GM19452 (cell line): ENCODE measurements at regions not wholly inside any gene's neighbourhood (a gene's known extent, or its start where the extent isn't known, plus 50 kb on each side); places are given as distances from the start of the nearest gene placed in this dataset.
"Not testable (repeated sequence)": the region's sequence is repeated elsewhere in the genome, so short reads cannot be mapped to it uniquely, and the experiment has no call there.

Experiments used
- ATAC-seq: cut with Tn5 transposase; IDR thresholded peaks from one replicate; pipeline ENCODE4 v1.9.1; 2021; ENCODE audit not compliant: unreplicated experiment

- no peak for ATAC-seq
These were observed 960.6 kb downstream of the MAT2B start for GRCh38 chr5:164466033-164466432.

- no peak for ATAC-seq
These were observed 964.9 kb downstream of the MAT2B start for GRCh38 chr5:164470312-164470711.

GRCh38 chr5:164472165-164472564 is 966.7 kb downstream of the MAT2B start:
- ATAC-seq: no peak

- no peak for ATAC-seq
These were observed 970.0 kb downstream of the MAT2B start for GRCh38 chr5:164475339-164475977.

- ATAC-seq: no peak
These were observed 975.9 kb downstream of the MAT2B start for GRCh38 chr5:164481270-164481669.

- no peak for ATAC-seq
These were observed 976.9 kb downstream of the MAT2B start for GRCh38 chr5:164482351-164482750.

GRCh38 chr5:164484948-164485347 is 979.5 kb downstream of the MAT2B start:
- ATAC-seq: no peak

GRCh38 chr5:164487939-164488338 is 982.5 kb downstream of the MAT2B start:
- no peak for ATAC-seq

- ATAC-seq: no peak
These were observed 992.1 kb downstream of the MAT2B start for GRCh38 chr5:164497311-164498064.

GRCh38 chr5:164498438-164498837 is 993.0 kb downstream of the MAT2B start:
- ATAC-seq: no peak

GRCh38 chr5:164500856-164501255 is 995.4 kb downstream of the MAT2B start:
- no peak for ATAC-seq

- no peak for ATAC-seq
These were observed 995.9 kb downstream of the MAT2B start for GRCh38 chr5:164501344-164501743.

- peak; percentile 67 for ATAC-seq
These were observed 998.8 kb downstream of the MAT2B start for GRCh38 chr5:164504141-164504772.

GRCh38 chr5:164505791-164506190 is 1000.4 kb downstream of the MAT2B start:
- ATAC-seq: no peak

GRCh38 chr5:164518067-164518740 is 1012.8 kb downstream of the MAT2B start:
- no peak for ATAC-seq

- ATAC-seq: no peak
These were observed 1013.3 kb downstream of the MAT2B start for GRCh38 chr5:164518741-164519080.

- ATAC-seq: no peak
These were observed 1026.9 kb downstream of the MAT2B start for GRCh38 chr5:164532235-164532900.

GRCh38 chr5:164533426-164533825 is 1028.0 kb downstream of the MAT2B start:
- ATAC-seq: not testable (repeated sequence)

GRCh38 chr5:164540174-164540573 is 1034.8 kb downstream of the MAT2B start:
- ATAC-seq: no peak

- ATAC-seq: no peak
These were observed 1040.1 kb downstream of the MAT2B start for GRCh38 chr5:164545507-164545906.

- no peak for ATAC-seq
These were observed 1048.4 kb downstream of the MAT2B start for GRCh38 chr5:164553851-164554250.
